NB4 (cell line): ENCODE measurements at regions not wholly inside any gene's neighbourhood (a gene's known extent, or its start where the extent isn't known, plus 50 kb on each side); places are given as distances from the start of the nearest gene placed in this dataset.

Experiments used
- DNase-seq: peaks from one replicate; pipeline ENCODE4 v3.0.0; 2010; ENCODE audit warnings: low read depth
- H3K4me3 ChIP-seq: one replicate; pipeline ENCODE4 v1.5.1; 2011; ENCODE audit warnings: mild to moderate bottlenecking, low read depth, low read length, moderate library complexity
- CTCF ChIP-seq: IDR thresholded peaks from one replicate; pipeline ENCODE4 v1.5.1; 2012; ENCODE audit warnings: low read depth, low read length
- MYC ChIP-seq: IDR thresholded peaks from 2 replicates; pipeline ENCODE4 v1.6.1; 2011; ENCODE audit warnings: low read depth, low read length
- POLR2A ChIP-seq: IDR thresholded peaks from 2 replicates; pipeline ENCODE4 v1.6.1; 2011; ENCODE audit warnings: mild to moderate bottlenecking; ENCODE audit not compliant: insufficient read length; ENCODE audit errors: extremely low read depth
- TF ChIP-seq, protein P1 (sequence below): IDR thresholded peaks from 2 replicates; pipeline ENCODE4 v1.6.1; 2011; ENCODE audit warnings: low read depth, low read length

DNA sequence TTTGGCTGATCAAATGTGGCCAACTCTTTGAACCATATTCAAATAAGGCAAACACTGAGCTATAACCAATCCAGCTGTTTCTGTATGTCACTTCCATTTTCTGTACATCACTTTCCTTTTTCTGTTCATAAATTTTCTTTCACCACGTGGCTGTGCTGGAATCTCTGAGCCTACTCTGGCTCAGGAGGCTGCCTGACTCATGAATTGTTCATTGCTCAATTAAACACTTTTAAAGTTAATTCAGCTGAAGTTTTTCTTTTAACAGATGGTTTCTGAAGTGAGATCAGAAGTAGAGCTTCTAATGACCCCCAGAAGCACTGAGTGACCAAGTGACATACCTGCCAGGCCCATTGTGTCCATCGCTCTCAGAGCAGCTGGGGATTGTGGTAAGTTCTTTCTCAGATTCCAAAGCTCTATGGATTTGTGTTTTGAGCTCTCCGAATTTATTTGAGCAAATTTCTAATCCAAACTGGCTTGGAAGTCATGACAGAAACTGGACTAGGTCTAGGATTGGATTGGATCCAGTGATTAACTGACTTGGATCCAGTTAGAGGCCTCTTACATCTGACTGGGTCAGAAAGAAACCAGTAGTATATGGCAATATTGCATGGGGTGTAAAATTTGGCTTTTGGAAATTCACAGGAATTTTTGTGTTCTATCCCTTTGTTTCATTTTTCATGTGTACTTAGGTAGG lies 121.2 kb upstream of the BANK1 start:
- no peak overlapping the region for H3K4me3 ChIP-seq
- DNase-seq, result no peak
- TF ChIP-seq, protein P1, sequence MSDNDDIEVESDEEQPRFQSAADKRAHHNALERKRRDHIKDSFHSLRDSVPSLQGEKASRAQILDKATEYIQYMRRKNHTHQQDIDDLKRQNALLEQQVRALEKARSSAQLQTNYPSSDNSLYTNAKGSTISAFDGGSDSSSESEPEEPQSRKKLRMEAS, result no peak
- TF ChIP-seq POLR2A (no peak), MYC (no peak), CTCF (no peak)

DNA sequence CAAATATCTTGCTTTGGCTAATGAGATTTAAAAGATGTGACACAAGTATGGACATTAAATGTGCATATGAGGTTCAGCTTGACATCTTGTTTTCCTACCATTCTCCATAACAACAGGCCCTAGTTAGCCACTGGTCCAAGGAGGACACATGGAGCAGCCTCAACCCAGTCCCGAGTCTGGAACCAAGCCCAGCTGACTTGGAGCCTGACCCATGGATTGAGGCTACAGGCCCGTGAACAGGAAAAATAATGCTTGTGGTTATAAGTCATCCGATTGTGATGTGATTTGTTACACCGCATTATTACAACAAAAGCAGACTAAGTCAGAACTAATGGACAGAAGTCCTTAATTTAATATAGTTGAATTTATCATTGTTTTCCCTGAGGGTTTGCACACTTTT lies 123.2 kb upstream of the BANK1 start:
- no peak for DNase-seq
- no peak overlapping the region for H3K4me3 ChIP-seq
- TF ChIP-seq, protein P1, result no peak
- no peak for TF ChIP-seq CTCF
- no peak for TF ChIP-seq MYC
- no peak for TF ChIP-seq POLR2A

GRCh38 chr4:101660607-101661006 lies 129.9 kb upstream of the BANK1 start:
- TF ChIP-seq, protein P1, result no peak
- TF ChIP-seq CTCF, result no peak
- TF ChIP-seq POLR2A, result no peak
- no peak for TF ChIP-seq MYC
- DNase-seq, result no peak
- H3K4me3 ChIP-seq, result no peak overlapping the region

DNA sequence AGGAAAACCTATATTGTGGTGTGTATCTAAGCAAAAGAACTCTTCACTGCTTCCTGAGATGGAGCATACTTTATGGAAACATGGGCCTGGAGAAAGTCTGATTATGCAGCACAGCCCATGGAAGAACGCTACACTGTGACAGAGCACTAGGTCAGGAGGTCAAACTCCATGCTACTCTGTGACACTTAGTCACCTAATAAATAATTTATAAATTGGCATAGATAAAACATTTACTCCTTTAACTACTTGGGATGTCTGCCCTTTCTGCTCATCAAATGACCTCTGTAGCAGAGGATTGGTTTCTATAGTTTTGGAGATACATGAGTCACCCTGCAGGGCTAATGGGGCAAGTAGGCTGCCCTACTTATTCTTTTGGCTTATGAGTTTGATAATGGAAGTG lies 134.7 kb upstream of the BANK1 start:
- TF ChIP-seq, protein P1, result no peak
- no peak for TF ChIP-seq CTCF
- no peak for TF ChIP-seq MYC
- TF ChIP-seq POLR2A, result no peak
- no peak overlapping the region for H3K4me3 ChIP-seq
- no peak for DNase-seq

DNA sequence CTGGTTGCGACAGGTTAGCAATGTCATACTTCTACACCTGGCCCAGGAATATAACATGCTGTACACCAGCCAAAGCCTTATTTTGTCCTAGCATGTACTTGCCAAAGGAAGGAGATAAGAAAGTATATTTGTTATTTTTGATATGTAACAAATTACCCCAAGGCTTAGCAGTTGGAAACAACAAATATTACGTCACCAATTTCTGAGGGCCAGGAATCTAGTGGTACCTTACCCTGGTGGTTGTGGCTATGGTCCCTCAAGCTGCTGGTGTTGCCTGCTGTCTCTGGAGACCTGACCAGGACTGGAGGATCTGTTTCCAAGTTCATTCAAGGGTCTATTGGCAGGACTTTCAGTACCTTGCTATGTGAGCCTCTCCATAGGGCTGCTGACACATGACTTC lies 135.5 kb upstream of the BANK1 start:
- TF ChIP-seq POLR2A (no peak), MYC (no peak), CTCF (no peak)
- TF ChIP-seq, protein P1, result no peak
- H3K4me3 ChIP-seq, result no peak overlapping the region
- DNase-seq, result no peak

DNA sequence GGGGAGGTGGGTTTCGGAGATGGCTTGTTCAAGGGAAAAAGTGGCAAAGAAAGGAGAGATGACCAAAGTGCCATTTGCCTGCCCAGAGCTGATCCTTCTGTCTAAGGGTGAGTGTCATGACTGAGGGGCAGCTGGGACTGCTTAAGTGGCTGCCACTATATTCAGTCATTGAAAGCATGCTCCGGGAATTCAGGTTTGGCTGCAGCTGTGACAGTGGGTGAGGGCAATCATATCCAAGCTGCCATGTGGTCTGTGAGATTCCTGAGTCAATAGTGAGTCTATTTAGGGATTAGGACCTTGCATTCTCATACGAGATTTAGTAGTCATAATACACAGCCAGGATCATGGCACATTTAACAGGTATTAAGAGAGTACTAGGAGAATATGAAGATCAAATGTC lies 138.8 kb upstream of the BANK1 start:
- TF ChIP-seq MYC (no peak), CTCF (no peak), POLR2A (no peak)
- H3K4me3 ChIP-seq, result no peak overlapping the region
- DNase-seq, result no peak
